ENCODE measurements at regions not wholly inside any gene's neighbourhood (a gene's known extent, or its start where the extent isn't known, plus 50 kb on each side); places are given as distances from the start of the nearest gene placed in this dataset.
"Not testable (repeated sequence)": the region's sequence is repeated elsewhere in the genome, so short reads cannot be mapped to it uniquely, and the experiment has no call there.

GRCh38 chr3:162722337-162722736 lies 1225.7 kb downstream of the OTOL1 start:
- Histone ChIP-seq H2AFZ (ENCODE audit: low read depth, low read length) (no peak overlapping the region), H3K27ac (ENCODE audit: extremely low read depth, low read depth, low read length) (no peak overlapping the region), H3K4me1 (replicated peaks in 1 of 2; ENCODE audit: control insufficient read depth in 2 of 2, insufficient read depth in 2 of 2, low read length in 2 of 2) (no peaks in the 10 kb centered on the region), H4K20me1 (replicated peaks; ENCODE audit: control insufficient read depth, insufficient read depth, low read length) (no peaks in the 10 kb centered on the region), H3K4me3 (no peak overlapping the region), H3K4me2 (ENCODE audit: insufficient read depth, low read length) (no peak overlapping the region), H3K9me3 (replicated peaks; ENCODE audit: control insufficient read depth, insufficient read depth, low read depth, low read length) (no peaks in the 10 kb centered on the region; the same call in 1 of the 2 replicates), H3K9me1 (ENCODE audit: control insufficient read depth, insufficient read depth, low read length) (no peaks in the 10 kb centered on the region), H3K36me3 (ENCODE audit: control insufficient read depth, insufficient read depth, low read length) (no peaks in the 10 kb centered on the region), H3K9ac (ENCODE audit: insufficient read depth in 1 of 2, low read depth in 2 of 2, low read length in 2 of 2) (no peak overlapping the region), H3K27me3 (ENCODE audit: control insufficient read depth in 2 of 2, insufficient read depth in 2 of 2, low read length in 2 of 2) (no peaks in the 10 kb centered on the region), H3K79me2 (ENCODE audit: control insufficient read depth, insufficient read depth, low read length) (no peaks in the 10 kb centered on the region)
- TF ChIP-seq C11orf30 (IDR thresholded peaks at IDR 0.05; ENCODE audit: low read depth) (peak; percentile 36; the same call in 1 of the 2 replicates), NKRF (IDR thresholded peaks at IDR 0.05; ENCODE audit: borderline replicate concordance) (no peak), SMARCC2 (IDR thresholded peaks at IDR 0.05; ENCODE audit: low read depth) (no peak), ZNF316 (IDR thresholded peaks at IDR 0.05) (peak; percentile 68), ZNF175 (CRISPR knock-in tag; IDR thresholded peaks at IDR 0.05; ENCODE audit: low read depth) (no peak), MAFG (tag; conservative IDR thresholded peaks at IDR 0.05) (peak; percentile 46; the same call in 1 of the 2 replicates), MAFF (IDR thresholded peaks at IDR 0.05; ENCODE audit: low read length) (peak; percentile 39; the same call in 1 of the 2 replicates), GATAD2B (IDR thresholded peaks at IDR 0.05; ENCODE audit: borderline replicate concordance) (no peak)
- in situ Hi-C loops (cut with MboI) = no loop called here
- ATAC-seq (no peak), DNase-seq (ENCODE audit: extremely low read depth in 1 of 4, low spot score in 3 of 4) (no peak), FAIRE-seq (no peak)
- BruUV-seq (replicated peaks) = no TSS peak
- intact Hi-C loops (cut with micrococcal nuclease) = no loop called here
- ChIA-PET CTCF (ENCODE audit: low intra/inter-chr PET ratio) (no interaction called here), POLR2A (no interaction called here)

- BruUV-seq (replicated peaks); H2AFZ ChIP-seq (ENCODE audit: low read depth, low read length); H3K9me1 ChIP-seq (ENCODE audit: control insufficient read depth, insufficient read depth, low read length); FAIRE-seq; H3K27me3 ChIP-seq (ENCODE audit: control insufficient read depth in 2 of 2, insufficient read depth in 2 of 2, low read length in 2 of 2); H3K9ac ChIP-seq (ENCODE audit: insufficient read depth in 1 of 2, low read depth in 2 of 2, low read length in 2 of 2); intact Hi-C loops (cut with micrococcal nuclease); H3K36me3 ChIP-seq (ENCODE audit: control insufficient read depth, insufficient read depth, low read length); H3K4me1 ChIP-seq (replicated peaks in 1 of 2; ENCODE audit: control insufficient read depth in 2 of 2, insufficient read depth in 2 of 2, low read length in 2 of 2); in situ Hi-C loops (cut with MboI); H3K4me2 ChIP-seq (ENCODE audit: insufficient read depth, low read length); CTCF ChIA-PET (ENCODE audit: low intra/inter-chr PET ratio); POLR2A ChIA-PET; H3K27ac ChIP-seq (ENCODE audit: extremely low read depth, low read depth, low read length); H4K20me1 ChIP-seq (replicated peaks; ENCODE audit: control insufficient read depth, insufficient read depth, low read length); ATAC-seq; H3K4me3 ChIP-seq; H3K79me2 ChIP-seq (ENCODE audit: control insufficient read depth, insufficient read depth, low read length); DNase-seq (ENCODE audit: extremely low read depth in 1 of 4, low spot score in 3 of 4); H3K9me3 ChIP-seq (replicated peaks; ENCODE audit: control insufficient read depth, insufficient read depth, low read depth, low read length): not testable (repeated sequence)
- WGBS (ENCODE audit: insufficient coverage, low coverage, missing lambda C conversion rate) = 0% methylated on average over 4 of the region's 5 CpGs
These were observed 1226.2 kb downstream of the OTOL1 start for GRCh38 chr3:162722796-162723195.
